Natural killer cell (primary cell): ENCODE measurements at regions not wholly inside any gene's neighbourhood (a gene's known extent, or its start where the extent isn't known, plus 50 kb on each side); places are given as distances from the start of the nearest gene placed in this dataset.

Source experiments
- ATAC-seq, 3 donors: fragments of 150-1000 bp in 2 of 3; fragments of 200-7000 bp in 1 of 3; cut with Tn5 transposase; 1 replicate in 1 of 3; 2 replicates in 2 of 3; pipeline ENCODE4 v1.10.0; 2021; ENCODE audit warnings: mild to moderate bottlenecking in 2 of 3, moderate library complexity in 2 of 3
- DNase-seq, 2 donors: peaks; one replicate each; pipeline versions ENCODE4 v3.0.0 to v3.0.0-alpha.2; 2013 to 2021; ENCODE audit warnings: mixed read lengths in 1 of 2
- H3K27ac ChIP-seq: one replicate; pipeline ENCODE4 v1.5.1; 2013; ENCODE audit warnings: mild to moderate bottlenecking, low read length
- H3K27me3 ChIP-seq: one replicate; pipeline ENCODE4 v1.6.1; 2013; ENCODE audit warnings: low read length; ENCODE audit not compliant: control insufficient read depth, insufficient read depth
- H3K36me3 ChIP-seq: one replicate; pipeline ENCODE4 v1.6.1; 2013; ENCODE audit warnings: low read length; ENCODE audit not compliant: control insufficient read depth, insufficient read depth
- H3K4me1 ChIP-seq: one replicate; pipeline ENCODE4 v1.6.1; 2013; ENCODE audit warnings: low read length; ENCODE audit not compliant: control insufficient read depth, insufficient read depth
- H3K4me3 ChIP-seq: one replicate; pipeline ENCODE4 v1.5.1; 2013; ENCODE audit warnings: low read length
- H3K9me3 ChIP-seq: one replicate; pipeline ENCODE4 v1.6.1; 2013; ENCODE audit warnings: low read length; ENCODE audit not compliant: control insufficient read depth, insufficient read depth
- H3K27ac Mint-ChIP-seq, 2 donors: one replicate each; pipeline ENCODE4 v1.8.0; 2022; ENCODE audit warnings: mild to moderate bottlenecking in 2 of 2, mixed read lengths in 2 of 2, moderate library complexity in 1 of 2
- H3K27me3 Mint-ChIP-seq, 2 donors: one replicate each; pipeline ENCODE4 v1.8.0; 2022; ENCODE audit warnings: low read depth in 2 of 2, mixed read lengths in 2 of 2
- H3K36me3 Mint-ChIP-seq: one replicate; pipeline ENCODE4 v1.8.0; 2022; ENCODE audit warnings: mixed read lengths
- H3K4me1 Mint-ChIP-seq, 2 donors: one replicate each; pipeline ENCODE4 v1.8.0; 2022; ENCODE audit warnings: mixed read lengths in 2 of 2
- H3K4me3 Mint-ChIP-seq: one replicate; pipeline ENCODE4 v1.8.0; 2022; ENCODE audit warnings: mild to moderate bottlenecking, moderate library complexity, mixed read lengths
- H3K9me3 Mint-ChIP-seq, 2 donors: one replicate each; pipeline ENCODE4 v1.8.0; 2022; ENCODE audit warnings: mixed read lengths in 2 of 2
- WGBS: methylation state at CpG from one replicate; pipeline ENCODE4 v1.1.7; 2013; ENCODE audit warnings: missing lambda C conversion rate; ENCODE audit not compliant: insufficient coverage; 5-methylcytosine and 5-hydroxymethylcytosine counted together
- intact Hi-C: fragments of 100-400 bp; cut with micrococcal nuclease; formaldehyde crosslinking; loops from one replicate; pipeline ENCODE4 v1.14.2; 2022
- TF ChIP-seq, protein P1 (sequence below): fragments of 200-600 bp; IDR thresholded peaks from one replicate; pipeline ENCODE4 v1.8.0; 2022; ENCODE audit warnings: antibody characterized with exemption

DNA sequence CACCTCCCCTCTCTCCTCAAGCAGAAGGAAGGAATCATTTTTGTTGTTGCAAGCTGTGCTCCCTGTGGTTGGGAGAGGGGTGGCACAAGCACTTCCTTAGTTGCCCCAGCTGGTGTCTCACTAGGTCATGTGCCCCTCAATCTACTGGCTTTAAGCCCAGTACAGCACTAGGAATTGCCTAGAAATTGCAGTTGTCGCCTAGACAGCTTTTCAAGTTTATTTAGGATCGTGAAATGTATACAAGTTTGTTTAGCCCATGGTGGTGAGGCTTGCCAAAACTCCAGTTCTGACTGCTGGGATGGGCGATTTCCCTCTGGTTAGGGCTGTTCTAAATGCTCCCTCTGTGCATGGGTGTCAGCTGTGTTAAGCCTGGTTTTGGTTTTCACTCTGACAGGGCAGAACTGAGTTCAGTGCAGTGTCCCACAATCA lies 126.8 kb upstream of the ZNF644 start:
- 39% methylated on average over 3 of the region's 3 CpGs for WGBS
- H3K27ac ChIP-seq = no peak overlapping the region
- Mint-ChIP-seq H3K9me3 (no peaks in the 10 kb centered on the region), H3K4me3 (no peak overlapping the region), H3K27me3 (peaks cover 10 to 47% of the 10 kb centered on the region in 2 donors), H3K4me1 (peaks cover 0 to 5% of the 10 kb centered on the region in 2 donors), H3K27ac (no peak overlapping the region), H3K36me3 (no peaks in the 10 kb centered on the region)
- TF ChIP-seq, protein P1, sequence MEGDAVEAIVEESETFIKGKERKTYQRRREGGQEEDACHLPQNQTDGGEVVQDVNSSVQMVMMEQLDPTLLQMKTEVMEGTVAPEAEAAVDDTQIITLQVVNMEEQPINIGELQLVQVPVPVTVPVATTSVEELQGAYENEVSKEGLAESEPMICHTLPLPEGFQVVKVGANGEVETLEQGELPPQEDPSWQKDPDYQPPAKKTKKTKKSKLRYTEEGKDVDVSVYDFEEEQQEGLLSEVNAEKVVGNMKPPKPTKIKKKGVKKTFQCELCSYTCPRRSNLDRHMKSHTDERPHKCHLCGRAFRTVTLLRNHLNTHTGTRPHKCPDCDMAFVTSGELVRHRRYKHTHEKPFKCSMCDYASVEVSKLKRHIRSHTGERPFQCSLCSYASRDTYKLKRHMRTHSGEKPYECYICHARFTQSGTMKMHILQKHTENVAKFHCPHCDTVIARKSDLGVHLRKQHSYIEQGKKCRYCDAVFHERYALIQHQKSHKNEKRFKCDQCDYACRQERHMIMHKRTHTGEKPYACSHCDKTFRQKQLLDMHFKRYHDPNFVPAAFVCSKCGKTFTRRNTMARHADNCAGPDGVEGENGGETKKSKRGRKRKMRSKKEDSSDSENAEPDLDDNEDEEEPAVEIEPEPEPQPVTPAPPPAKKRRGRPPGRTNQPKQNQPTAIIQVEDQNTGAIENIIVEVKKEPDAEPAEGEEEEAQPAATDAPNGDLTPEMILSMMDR = no peak
- H3K4me3 ChIP-seq = no peak overlapping the region
- intact Hi-C loops = no loop called here
- ATAC-seq = no peak
- H3K36me3 ChIP-seq = no peaks in the 10 kb centered on the region
- no peaks in the 10 kb centered on the region for H3K4me1 ChIP-seq
- peaks cover 2% of the 10 kb centered on the region for H3K27me3 ChIP-seq
- DNase-seq = no peak
- H3K9me3 ChIP-seq = no peaks in the 10 kb centered on the region

DNA sequence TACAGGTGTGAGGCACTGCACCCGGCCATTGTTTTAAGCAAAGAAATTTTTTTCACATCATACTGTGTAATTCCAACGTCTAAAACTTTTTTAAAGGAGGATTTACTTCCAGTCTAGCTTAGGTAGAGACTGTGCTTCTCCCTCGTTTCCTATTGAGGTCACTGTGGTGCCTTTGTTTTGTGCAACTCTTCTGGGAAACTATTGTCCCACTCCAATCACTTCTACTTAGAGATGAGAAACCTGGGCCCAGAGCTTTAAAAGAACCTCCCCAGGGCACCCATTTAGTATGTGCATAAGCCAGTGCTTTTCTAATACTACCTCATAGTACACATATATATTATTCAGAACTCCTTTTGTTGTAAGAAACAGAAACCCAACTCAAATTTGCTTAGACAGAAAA lies 120.0 kb upstream of the ZNF644 start:
- intact Hi-C loops = no loop called here
- TF ChIP-seq, protein P1 = no peak
- 72% methylated on average over 3 of the region's 3 CpGs for WGBS

DNA sequence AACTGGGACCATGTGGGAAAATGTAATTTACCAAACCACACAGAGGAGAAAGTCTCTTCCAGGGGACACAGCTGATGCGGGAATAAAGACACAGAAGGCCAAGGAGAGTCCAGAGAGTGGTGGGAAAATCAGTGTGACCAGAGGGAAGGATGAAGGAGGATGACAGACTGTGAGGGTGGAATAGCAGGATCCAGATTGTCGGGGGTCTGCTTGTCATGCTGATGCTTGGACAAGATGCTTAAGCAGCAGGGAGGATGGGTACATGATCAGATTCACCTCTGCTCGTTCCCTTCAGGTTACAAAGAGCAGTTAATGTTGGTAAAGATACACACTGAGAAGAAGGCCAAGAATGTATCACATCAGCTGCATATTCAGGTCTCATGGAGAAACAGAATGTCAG lies 117.1 kb upstream of the ZNF644 start:
- Mint-ChIP-seq H3K36me3 (no peaks in the 10 kb centered on the region), H3K27ac (no peak overlapping the region), H3K4me1 (peaks cover 10% of the 10 kb centered on the region in 2 donors), H3K27me3 (peaks cover 26 to 51% of the 10 kb centered on the region in 2 donors), H3K4me3 (no peak overlapping the region), H3K9me3 (no peaks in the 10 kb centered on the region)
- Histone ChIP-seq H3K4me1 (peaks cover 5% of the 10 kb centered on the region), H3K36me3 (no peaks in the 10 kb centered on the region), H3K27me3 (no peaks in the 10 kb centered on the region), H3K27ac (no peak overlapping the region), H3K9me3 (no peaks in the 10 kb centered on the region), H3K4me3 (no peak overlapping the region)
- ATAC-seq (no peak), DNase-seq (no peak)
- TF ChIP-seq, protein P1 = no peak
- WGBS = 74% methylated on average over 3 of the region's 3 CpGs
- intact Hi-C loops = no loop called here

More for the DNA sequence above, 120.0 kb upstream of the ZNF644 start:
- Mint-ChIP-seq H3K27me3 (peaks cover 15 to 43% of the 10 kb centered on the region in 2 donors), H3K36me3 (no peaks in the 10 kb centered on the region), H3K4me3 (no peak overlapping the region), H3K27ac (no peak overlapping the region), H3K4me1 (no peaks in the 10 kb centered on the region), H3K9me3 (no peaks in the 10 kb centered on the region)
- no peaks in the 10 kb centered on the region for H3K27me3 ChIP-seq
- no peak overlapping the region for H3K4me3 ChIP-seq
- ATAC-seq = no peak
- no peaks in the 10 kb centered on the region for H3K9me3 ChIP-seq
- DNase-seq = no peak
- no peaks in the 10 kb centered on the region for H3K36me3 ChIP-seq
- no peaks in the 10 kb centered on the region for H3K4me1 ChIP-seq
- no peak overlapping the region for H3K27ac ChIP-seq

DNA sequence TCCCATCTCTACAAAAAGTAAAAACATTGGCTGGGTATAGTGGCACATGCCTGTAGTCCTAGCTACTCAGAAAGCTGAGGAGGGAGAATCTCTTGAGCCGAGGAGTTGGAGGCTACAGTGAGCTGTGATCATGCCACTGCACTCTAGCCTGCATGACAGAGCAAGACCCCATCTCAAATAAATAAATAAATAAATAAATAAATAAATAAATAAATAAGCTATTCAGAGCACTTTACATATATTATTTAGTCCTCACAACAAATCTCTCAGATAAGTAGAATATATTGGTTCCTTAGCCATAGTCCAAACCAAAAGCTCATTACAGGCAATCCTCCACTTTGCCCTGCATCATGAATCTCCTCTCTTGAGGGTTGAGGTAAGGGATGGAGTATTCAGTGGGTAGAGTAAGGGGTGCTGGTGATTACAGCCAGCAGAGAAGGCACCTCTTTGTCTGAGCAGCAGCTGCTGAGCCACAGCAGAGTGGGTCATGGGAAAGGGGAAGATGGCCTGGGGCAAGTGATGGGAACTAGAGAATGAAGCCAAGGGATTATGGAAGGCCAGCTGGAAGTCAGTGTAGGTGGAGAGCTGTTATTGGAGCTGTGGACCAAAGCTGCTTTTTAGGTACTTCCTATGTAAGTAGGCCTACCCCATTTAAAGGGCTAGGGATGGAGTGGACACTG lies 115.5 kb upstream of the ZNF644 start:
- Histone ChIP-seq H3K27me3 (no peaks in the 10 kb centered on the region), H3K36me3 (no peaks in the 10 kb centered on the region), H3K9me3 (no peaks in the 10 kb centered on the region), H3K4me1 (peaks cover 5% of the 10 kb centered on the region), H3K4me3 (no peak overlapping the region), H3K27ac (no peak overlapping the region)
- Mint-ChIP-seq H3K36me3 (no peaks in the 10 kb centered on the region), H3K27me3 (peaks cover 41 to 62% of the 10 kb centered on the region in 2 donors), H3K9me3 (no peaks in the 10 kb centered on the region), H3K4me3 (no peak overlapping the region), H3K27ac (no peak overlapping the region), H3K4me1 (peaks cover 10% of the 10 kb centered on the region in 2 donors)
- DNase-seq (no peak), ATAC-seq (no peak)
- TF ChIP-seq, protein P1 = no peak
- WGBS = 100% methylated on average over 1 of the region's 1 CpG
- intact Hi-C loops = no loop called here
